COLO668 (cell line): ENCODE measurements at regions not wholly inside any gene's neighbourhood (a gene's known extent, or its start where the extent isn't known, plus 50 kb on each side); places are given as distances from the start of the nearest gene placed in this dataset.
"Not testable (repeated sequence)": the region's sequence is repeated elsewhere in the genome, so short reads cannot be mapped to it uniquely, and the experiment has no call there.

Experiments used
- DNase-seq: peaks from one replicate; lab custom pipeline; 2025; ENCODE audit not compliant: unreplicated experiment; lab: John Stamatoyannopoulos, UW

DNA sequence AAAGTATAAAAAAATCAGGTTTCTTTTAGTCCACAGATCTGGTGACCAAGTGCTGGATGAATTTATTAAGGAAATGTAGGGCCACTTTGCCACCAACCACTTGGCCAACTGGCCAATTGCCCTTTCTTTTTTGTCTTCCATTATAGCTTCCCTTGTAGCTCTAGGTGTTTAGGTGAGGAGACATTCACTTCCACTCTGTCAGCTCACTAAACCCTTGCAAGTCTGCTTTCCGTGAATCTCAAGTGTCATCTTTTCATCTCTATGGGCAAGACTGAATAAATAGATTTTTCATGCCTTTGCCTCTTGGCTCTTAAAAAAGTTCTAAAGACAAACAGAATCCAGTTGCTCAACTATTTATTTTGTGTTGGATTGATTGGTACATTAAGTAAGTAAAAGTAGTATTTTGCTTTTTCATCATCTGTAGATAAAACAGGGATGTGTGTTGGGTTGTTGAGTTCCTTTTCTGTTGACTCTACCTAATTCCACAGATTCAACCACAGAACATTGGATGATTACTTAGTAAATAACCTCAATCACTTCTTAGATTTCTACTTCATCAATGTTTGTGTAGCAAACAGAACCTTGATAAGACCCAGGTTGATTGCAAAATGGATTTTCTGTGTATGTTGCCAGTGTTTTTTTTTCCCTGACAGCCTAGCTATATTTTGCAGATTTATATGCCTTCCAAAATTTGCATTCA is 68.1 kb upstream of the GRXCR1 start:
- DNase-seq = no peak

DNA sequence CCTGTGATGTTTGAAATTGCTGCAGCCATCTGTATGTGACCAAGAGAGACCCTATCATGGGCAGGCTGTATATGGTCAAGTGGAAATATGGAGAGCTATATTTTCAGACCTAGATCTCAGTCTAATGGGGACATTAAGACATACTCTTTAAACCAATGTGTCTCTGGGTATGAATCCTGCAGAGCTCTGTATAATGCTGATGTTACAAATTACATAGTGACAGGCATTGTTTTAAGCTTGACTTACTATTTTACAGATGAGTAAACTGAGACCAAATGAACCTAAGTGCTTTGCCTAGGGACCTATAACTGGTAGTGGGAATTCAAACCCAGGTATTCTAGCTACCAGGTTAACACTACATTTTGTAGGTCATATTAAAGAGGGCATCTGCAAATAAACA is 71.3 kb upstream of the GRXCR1 start:
- DNase-seq = no peak

DNA sequence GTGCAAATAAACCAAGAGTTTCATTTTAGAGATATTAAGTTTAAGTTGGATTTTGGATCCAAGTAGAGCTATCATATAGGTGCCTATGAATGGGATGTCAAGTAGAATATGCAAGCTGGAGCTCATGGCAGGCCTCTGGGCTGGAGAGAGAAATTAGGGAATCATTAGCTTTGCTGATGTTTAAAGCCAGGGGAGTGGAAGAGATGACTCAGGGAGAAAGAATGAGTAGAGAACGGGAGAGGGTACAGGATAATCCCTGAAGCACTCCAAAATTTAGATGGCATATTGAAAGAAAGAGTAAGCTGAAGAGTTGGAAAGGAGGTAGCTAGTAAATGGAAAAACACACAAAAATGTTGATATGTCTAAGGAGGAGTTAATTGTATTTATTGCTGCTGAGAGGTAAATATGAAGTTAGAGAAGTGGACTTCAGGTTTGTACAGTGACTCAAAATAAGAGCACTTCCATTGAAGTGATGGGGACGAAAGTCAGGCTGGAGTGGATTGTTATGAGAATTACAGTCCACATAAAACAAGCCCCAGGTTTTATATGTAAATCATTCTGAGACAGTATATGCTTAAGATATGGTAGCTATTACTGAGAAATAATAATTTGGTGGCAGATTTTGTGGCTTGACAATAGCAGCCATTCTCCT is 72.5 kb upstream of the GRXCR1 start:
- no peak for DNase-seq

DNA sequence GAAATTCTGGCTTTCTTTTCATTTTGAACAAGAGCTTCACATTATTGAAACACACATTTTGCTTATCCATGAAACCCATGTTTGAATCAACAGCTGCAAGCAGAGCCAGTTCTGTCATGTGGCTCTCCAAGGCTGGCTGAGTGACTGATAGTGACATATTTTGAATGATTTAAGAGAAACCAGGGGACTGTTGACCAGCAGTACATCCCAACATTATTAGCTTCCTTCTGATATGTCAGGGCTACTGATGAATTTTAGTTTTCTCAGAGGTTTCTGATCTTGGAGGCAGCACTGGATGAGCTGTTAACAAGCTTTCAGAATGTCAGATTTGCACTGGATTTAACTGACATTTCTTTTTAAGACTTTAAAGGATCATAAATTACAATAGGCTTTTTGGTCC is 74.6 kb upstream of the GRXCR1 start:
- DNase-seq = no peak

DNA sequence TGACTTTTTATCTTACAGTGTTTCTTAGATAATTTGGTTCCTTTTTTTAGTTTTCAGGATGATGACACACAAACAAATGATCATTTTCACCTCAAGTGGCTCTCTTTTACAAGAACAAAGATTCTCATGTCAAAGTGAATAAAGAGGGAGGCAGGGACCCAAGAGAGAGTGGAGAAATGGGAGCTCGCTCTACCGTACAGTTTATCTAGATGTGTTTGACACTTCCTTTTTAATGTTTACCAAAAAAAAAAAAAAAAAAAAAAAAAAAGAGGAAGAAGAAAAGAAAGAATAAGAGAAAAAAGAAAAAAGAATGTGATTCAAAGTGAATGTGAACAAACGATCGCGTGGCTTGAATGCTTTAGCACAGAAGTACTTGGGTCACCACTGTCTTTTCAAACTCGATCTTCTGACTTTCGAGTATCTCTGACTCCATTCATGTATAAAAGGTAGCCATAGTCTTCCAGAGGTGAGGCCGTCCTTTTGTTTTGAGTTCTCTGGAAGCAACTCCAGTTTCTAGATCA is 75.6 kb upstream of the GRXCR1 start:
- DNase-seq = no peak

DNA sequence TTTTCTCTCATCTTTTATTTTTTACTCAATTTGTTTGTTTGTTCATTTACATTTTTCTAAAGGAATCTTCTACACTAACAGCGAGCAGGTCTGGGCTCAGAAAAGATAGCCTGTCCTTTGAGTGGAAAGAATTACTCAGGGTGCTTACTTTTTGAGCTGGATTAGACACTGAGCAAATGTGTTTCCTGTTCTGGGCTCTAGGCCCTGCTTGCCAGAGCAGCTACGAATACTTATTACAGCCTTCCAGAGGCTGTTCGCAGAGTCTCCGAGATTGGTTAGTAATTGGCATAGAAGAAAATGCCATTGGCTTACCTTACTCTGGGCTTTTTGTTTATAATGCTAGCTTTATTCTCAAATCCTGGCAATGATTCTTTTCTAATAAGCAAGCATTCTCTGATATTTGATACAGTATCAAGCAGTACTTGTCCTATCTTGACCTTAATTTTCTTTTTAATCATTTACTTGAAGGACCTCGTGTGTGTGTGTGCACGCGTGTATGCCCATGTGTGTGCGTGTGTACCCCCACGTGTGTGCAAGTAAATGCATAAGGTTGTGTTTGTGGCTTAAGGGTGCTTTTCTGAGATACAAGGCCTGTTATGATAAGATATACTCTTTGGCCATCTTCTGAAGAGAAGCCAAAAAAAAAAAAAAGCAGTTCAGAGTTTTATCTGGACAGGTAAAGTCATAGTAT is 76.2 kb upstream of the GRXCR1 start:
- no peak for DNase-seq

DNA sequence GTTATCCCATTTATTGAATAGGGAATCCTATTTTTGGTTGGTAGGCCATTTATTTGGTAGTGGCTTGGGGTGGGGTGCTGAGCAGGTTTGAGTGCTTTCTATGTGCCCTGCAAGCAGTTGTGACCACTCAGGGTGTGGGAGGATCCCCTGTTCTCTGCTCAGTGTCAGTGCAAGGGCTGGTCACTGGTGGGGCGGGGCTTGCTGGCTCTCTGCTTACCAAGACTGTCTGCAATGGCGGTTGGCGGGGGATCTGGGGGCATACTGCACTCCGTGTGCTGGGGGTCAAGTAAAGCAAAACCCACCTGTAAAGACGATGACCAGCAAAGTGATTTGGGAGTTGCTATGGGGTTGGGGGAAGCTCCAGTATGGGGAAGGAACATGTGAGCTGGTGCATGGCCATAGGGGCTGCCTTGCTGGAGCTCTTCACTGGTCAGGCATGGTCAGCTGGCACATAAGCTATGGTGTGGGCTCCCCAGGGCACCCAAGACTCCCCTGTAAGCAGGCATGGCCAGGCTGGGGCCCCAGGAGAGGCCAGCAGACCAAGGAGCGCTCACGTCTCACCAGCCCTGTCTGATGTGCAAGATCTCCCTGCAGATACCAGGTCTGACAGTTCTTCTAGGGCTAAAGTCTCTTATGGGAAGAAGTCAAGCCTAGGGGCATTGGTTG is 83.0 kb upstream of the GRXCR1 start:
- no peak for DNase-seq

DNA sequence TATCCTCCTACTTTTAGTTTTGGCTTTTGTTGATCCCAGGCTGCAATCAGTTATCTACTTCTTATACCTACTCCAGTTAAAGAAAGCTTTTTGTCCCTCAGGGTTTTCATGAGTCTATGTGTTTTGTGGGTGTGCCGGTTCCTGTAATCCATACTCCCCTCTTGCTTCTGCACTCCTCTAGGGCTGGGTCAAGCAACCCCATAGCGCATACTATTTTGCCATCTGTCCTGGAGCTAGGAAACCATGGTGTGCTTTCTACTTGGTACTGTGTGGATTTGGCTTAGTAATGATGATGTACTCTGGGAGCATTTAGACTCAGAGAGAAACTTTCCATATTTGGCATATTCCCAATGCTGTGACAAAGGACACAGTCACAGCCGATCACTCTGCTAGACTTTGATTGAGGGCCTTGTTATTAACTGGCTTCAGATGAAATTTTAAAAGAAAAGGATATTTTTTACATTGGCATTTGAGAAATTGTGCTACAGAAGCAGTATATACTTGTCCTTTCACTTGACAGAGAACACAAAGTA is 86.1 kb upstream of the GRXCR1 start:
- no peak for DNase-seq

DNA sequence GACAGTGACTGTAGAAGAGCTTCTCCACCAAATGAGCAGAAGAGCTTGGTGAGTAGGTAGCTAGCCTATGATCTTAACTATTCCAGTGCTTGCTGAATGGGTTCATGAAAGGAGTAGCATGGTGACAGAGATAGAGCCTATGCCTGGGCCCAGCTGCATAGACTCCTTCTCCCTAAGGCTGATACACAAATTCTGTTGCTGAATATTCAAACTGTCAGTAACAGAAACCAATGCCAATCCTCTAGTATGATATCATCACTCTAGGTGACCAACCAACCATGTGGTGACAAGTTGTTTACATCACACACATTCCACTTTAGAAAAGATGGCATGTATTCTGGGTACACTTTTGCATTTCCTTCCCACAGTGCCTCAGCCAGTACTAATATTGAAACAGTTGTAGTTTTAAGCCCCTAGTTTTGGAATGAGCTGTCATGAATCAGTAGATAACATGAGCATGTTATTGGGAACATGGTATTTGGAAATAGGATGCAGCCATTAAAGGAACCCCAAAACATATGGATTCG is 103.4 kb upstream of the GRXCR1 start:
- no peak for DNase-seq

DNA sequence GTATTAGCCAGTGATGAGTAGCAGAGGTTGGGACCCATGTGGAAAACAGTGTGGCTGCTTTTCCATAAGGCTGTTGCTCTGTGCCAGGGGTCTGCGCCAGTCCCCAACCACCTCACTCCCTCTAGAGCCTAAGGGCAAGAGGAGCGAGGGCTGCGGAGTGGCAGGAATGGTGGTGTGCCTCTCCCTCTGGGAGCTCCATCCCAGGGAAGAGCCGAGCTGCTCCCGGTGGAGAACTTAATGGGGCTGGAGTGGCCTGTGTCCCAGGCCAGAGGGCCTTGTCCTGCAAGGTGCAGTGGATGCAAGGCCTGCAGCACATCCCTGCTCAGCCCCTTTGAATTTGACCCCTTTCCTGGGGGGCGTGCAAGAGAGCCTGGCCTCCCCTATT is 105.4 kb upstream of the GRXCR1 start:
- no peak for DNase-seq

DNA sequence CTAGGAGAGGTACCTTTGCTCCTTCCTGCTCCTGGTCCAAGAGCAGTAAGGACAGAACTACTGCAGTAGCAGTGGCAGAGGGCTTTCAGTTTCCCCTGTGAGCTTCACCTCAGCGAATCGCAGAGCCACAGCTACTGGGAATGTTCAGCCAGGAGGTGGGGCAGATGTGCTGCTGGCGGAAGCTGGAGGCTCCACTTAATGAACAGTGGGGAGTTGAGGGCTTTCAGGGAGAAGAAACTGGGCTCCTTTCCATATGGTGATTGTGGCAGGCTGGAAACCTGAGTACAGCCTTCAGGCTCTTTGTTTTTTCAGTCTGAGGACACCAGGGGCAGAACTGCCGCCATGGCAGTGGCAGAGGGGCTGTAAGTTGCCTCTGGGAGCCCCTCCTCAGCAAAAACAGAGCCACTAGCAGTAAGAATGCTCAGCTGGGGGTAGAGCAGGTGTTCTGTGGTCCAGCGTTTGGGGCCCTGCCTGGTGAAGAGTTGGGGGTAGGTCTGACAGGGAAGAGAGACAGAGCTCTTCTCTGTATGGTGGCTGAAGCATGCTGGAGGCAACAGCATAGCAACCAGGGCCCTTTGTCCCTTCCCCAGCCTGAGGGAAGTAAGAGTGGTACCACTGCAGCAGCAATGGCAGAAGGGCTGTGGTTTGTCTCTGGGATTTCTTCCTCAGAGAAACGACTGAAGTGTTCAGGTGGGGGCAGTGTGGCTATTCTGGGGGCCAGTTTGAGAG is 106.0 kb upstream of the GRXCR1 start:
- DNase-seq = peak; percentile 4

DNA sequence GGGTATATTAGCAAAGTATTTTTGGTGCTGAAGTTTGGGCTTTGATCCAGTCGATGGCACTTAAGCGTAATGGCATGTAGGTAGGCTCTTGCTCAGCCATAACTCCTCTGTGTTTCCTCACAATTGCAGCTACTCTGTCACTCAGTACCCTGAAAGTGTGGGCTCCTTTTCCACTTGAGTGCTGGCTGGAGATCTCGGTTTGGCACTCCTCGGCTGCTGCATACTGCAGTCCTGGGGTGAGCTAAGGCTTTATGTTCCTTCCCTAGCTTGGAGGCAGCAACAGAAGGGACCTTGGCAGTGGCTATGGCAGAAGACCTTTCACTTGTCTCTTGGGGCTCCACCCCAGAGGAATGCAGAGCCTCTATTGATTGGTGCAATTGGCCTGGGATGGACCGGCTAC is 106.7 kb upstream of the GRXCR1 start:
- DNase-seq = no peak

DNA sequence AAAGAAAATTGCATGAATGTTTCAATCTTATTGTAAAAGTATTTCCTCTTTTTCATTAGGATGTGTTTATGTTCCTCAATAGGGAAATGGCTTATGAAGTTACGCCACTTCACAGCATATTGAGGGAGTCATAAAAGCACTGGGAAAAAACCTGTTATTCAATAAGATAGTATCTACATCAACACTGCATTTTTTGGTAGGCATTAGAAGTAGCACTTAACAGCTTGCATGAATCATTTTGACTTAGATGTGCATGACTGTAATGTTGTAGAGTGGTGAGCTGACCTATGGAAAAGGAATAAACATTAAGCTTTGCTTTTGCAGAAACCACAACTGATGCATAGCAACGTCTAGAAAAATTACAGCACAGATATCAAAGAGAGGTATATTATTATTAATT is 111.2 kb upstream of the GRXCR1 start:
- DNase-seq = no peak

DNA sequence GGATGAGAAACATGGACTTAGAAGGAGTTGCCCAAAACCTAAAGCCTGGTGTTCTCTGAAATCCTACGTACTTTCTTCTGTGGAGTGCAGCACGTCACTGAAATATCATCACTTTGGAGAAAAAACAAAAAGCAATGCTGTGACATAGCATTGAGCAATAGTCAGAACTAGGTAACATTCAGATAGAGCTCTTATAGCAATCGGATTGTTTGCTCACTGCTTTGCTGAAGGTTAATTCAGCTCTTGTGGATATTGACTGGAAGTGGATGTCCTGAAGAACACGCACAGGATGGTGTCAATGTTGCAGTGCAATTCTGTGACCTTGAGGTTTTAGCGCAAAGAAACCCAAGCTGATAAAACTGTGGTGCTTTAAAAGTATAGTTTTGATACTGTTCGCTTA is 114.2 kb upstream of the GRXCR1 start:
- no peak for DNase-seq

DNA sequence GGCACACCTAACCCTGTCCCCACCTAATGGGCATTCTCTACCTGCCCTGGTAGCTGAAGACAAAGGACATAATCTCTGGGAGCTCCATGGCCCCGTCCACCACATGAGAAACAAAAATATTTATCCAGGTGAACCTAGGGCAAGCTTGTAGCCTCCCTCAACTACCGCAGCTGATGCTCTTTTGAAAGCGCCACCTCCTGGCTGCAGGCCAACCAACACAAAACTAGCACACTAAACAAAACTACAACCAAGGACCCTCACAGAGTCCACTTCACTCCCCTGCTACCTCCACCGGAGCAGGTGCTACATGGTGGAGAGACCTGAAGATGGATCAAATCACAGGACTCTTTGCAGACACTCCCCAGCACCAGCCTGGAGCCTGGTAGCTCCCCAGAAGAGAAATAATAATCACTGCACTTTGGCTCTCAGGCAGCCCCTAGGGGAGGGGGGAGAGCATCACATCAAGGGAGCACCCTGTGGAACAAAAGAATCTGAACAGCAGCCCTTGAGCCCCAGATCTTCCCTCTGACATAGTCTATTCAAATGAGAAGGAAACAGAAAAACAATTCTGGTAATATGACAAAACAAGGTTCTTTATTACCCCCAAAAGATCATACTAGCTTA is 111.3 kb upstream of the ATP8A1 start:
- DNase-seq = peak; percentile 15

DNA sequence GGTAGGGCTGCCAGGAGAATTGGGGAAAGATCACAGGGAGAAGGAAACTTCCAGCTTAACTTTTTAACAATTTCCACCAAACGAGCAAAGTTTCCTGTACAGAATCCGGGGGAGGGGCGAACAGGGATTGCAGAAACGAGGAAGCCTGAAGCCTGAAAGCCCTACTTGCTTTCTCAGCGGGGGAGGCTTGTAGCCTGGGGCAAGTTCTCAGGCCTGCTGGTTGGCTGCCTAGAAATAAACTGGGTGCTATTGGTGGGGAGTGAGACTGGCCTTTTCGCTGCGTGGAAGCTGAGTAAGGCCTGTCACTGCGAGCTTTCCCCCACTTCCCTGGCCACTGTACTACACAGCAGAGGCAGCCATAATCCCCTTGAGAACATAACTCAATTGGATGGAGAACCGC is 110.8 kb upstream of the ATP8A1 start:
- no peak for DNase-seq

DNA sequence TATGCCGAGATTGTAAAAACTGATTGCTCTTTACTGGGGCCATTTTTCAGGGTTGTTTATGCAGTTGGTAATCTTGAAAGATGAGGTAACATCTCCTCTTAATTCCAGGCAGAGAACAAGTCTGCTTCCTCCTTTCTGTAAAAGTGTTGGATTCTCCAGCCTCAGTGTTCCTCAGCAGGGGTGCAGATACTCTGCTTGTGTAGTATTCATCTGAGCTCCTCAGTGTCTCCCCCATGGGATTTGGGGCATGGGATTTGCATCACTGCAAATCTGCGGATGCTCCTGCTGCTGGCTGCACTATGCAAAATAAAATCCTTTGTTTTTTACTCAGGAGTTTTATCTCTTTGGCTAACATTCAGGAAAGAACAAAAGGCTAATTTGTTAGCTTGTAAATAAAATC is 104.9 kb upstream of the ATP8A1 start:
- DNase-seq = no peak

DNA sequence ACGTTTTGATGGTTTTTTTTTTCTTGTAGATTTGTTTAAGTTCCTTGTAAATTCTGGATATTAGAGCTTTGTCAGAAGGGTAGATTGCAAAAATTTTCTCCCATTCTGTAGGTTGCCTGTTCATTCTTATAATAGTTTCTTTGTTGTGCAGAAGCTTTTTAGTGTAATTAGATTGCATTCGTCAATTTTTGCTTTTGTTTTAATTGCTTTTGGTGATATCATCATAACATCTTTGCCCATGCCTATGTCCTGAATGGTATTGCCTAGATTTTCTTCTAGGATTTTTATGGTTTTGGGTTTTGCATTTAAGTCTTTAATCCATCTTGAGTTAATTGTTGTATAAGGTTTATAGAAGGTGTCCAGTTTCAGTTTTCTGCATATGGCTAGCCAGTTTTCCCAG is 98.1 kb upstream of the ATP8A1 start:
- not testable (repeated sequence) for DNase-seq

DNA sequence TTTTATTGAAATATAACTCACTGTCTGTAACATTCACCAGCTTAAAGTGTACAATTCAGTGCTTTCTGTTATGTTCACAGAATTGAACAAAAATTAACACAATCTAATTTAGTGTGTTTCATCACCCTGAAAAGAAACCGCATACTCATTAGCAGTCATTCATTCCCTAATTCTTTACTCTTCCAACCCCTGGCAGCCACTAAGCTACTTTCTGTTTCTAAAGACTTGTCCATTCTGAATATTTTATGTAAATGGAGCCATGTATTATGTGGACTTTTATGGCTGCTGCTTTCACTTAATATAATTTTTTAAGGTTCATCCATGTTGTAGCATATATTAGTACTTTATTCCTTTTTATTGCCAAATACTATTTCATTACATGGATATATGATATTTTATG is 94.7 kb upstream of the ATP8A1 start:
- no peak for DNase-seq

DNA sequence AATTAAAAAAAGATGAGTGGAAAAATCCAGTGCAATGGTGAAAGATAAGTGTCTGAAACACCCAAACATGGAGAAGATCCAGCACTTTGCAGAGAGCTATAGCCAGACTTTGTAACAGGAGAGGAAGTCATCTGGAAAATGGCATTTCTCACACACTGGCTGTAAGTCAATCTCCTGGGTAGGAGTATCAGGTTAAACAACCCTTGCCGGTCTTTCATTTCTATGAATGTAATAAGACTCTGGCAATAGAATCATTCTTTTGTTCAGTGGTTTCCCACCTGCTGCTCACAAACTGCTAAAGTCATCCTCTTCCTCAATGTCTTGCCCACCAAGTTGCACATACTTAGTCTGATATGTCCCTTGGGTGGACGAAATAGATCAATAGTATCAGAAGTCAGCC is 94.0 kb upstream of the ATP8A1 start:
- peak; percentile 4 for DNase-seq
